Common myeloid progenitor, CD34-positive (primary cell): ENCODE measurements at regions not wholly inside any gene's neighbourhood (a gene's known extent, or its start where the extent isn't known, plus 50 kb on each side); places are given as distances from the start of the nearest gene placed in this dataset.
"Not testable (repeated sequence)": the region's sequence is repeated elsewhere in the genome, so short reads cannot be mapped to it uniquely, and the experiment has no call there.

Source experiments
- CTCF ChIA-PET: fragments of 350-600 bp; sonication (Branson Sonifier 250); formaldehyde crosslinking; loops from one replicate; lab custom pipeline; 2021; ENCODE audit warnings: antibody characterized with exemption; lab: Charles Lee
- POLR2A ChIA-PET: fragments of 350-600 bp; sonication (Branson Sonifier 250); formaldehyde crosslinking; loops from one replicate; lab custom pipeline; 2021; ENCODE audit warnings: antibody characterized with exemption; lab: Charles Lee
- DNase-seq, 3 donors: peaks; one replicate each; pipeline versions ENCODE4 v3.0.0 to v3.0.0-alpha.2; 2013
- H3K27ac ChIP-seq, 2 experiments: 1 replicate in 1 of 2; 2 replicates in 1 of 2; pipeline ENCODE4 v1.7.0; 2013; ENCODE audit warnings: inconsistent platforms in 2 of 2, low read length in 2 of 2, mild to moderate bottlenecking in 2 of 2, low read depth in 1 of 2, moderate library complexity in 1 of 2; ENCODE audit not compliant: severe bottlenecking in 2 of 2, insufficient read depth in 1 of 2, poor library complexity in 1 of 2
- H3K27me3 ChIP-seq, 5 experiments: replicated peaks in 2 of 5; 1 replicate in 3 of 5; 2 replicates in 2 of 5; pipeline versions ENCODE4 v1.6.1 to v1.7.0; 2013; ENCODE audit warnings: low read length in 4 of 5, mild to moderate bottlenecking in 2 of 5, moderate library complexity in 2 of 5, inconsistent platforms in 1 of 5; ENCODE audit not compliant: insufficient read depth in 5 of 5, control insufficient read depth in 4 of 5
- H3K36me3 ChIP-seq, 4 experiments: 1 replicate in 2 of 4; 2 replicates in 2 of 4; pipeline versions ENCODE4 v1.6.1 to v1.7.0; 2013; ENCODE audit warnings: low read length in 3 of 4, control low read depth in 1 of 4, mild to moderate bottlenecking in 1 of 4; ENCODE audit not compliant: control insufficient read depth in 4 of 4, insufficient read depth in 4 of 4
- H3K4me1 ChIP-seq, 4 experiments: 1 replicate in 3 of 4; 2 replicates in 1 of 4; pipeline versions ENCODE4 v1.6.1 to v1.7.1; 2013; ENCODE audit warnings: low read length in 3 of 4, mild to moderate bottlenecking in 3 of 4, control low read depth in 1 of 4, inconsistent platforms in 1 of 4, moderate library complexity in 1 of 4; ENCODE audit not compliant: control insufficient read depth in 4 of 4, insufficient read depth in 4 of 4; ENCODE audit errors: control extremely low read depth in 1 of 4
- H3K4me3 ChIP-seq, 7 experiments: 1 replicate in 4 of 7; 2 replicates in 3 of 7; pipeline versions ENCODE4 v1.5.1 to v1.7.0; 2013; ENCODE audit warnings: mild to moderate bottlenecking in 7 of 7, low read length in 6 of 7, moderate library complexity in 6 of 7, inconsistent platforms in 2 of 7, low read depth in 2 of 7, control low read depth in 1 of 7; ENCODE audit not compliant: insufficient read depth in 4 of 7, control insufficient read depth in 1 of 7; ENCODE audit errors: extremely low read depth in 1 of 7
- H3K9me3 ChIP-seq, 5 experiments: 1 replicate in 4 of 5; 2 replicates in 1 of 5; pipeline versions ENCODE4 v1.6.1 to v1.7.1; 2013; ENCODE audit warnings: low read length in 4 of 5, mild to moderate bottlenecking in 2 of 5, inconsistent platforms in 1 of 5, low read depth in 1 of 5, moderate library complexity in 1 of 5; ENCODE audit not compliant: control insufficient read depth in 4 of 5, insufficient read depth in 2 of 5; ENCODE audit errors: control extremely low read depth in 1 of 5
- WGBS: methylation state at CpG from one replicate; pipeline ENCODE4 v1.1.5; 2013; ENCODE audit not compliant: insufficient coverage; 5-methylcytosine and 5-hydroxymethylcytosine counted together

GRCh38 chr20:47883940-47884339, 98.7 kb upstream of the SULF2 start:
- H3K27ac ChIP-seq, H3K27me3 ChIP-seq, H3K4me3 ChIP-seq, H3K9me3 ChIP-seq, H3K36me3 ChIP-seq, DNase-seq, H3K4me1 ChIP-seq: not testable (repeated sequence)
- ChIA-PET CTCF (interaction anchor here (1.4 kb wide), 1 partner anchor 11 kb away, joined by 4 read pairs; no protein-coding TSS in a partner anchor), POLR2A (interaction anchor here (0.9 kb wide), 1 partner anchor 20 kb away, joined by 6 read pairs; no protein-coding TSS in a partner anchor)
- WGBS, result 100% methylated on average over 1 of the region's 1 CpG

DNA sequence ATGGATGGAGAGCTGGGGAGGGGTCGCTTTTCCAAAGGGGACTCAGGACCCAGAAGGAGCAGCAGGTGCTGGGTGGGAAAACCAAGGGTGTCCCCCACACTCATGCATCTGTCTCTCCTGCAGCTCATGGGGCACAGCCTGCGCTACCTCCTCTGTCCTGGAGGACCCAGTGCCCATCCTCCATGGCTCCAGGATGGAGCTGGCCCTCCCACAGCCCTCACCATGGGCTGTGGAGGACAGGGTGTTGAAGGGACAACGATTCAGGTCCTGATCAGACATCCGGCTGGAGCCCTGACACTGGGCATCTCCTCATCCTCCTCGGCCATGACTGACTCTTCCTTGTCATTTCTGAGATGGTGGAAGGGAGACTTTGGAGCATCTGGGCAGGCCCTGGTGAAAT, 97.9 kb upstream of the SULF2 start:
- Histone ChIP-seq H3K27ac (no peak overlapping the region), H3K4me1 (no peaks in the 10 kb centered on the region), H3K36me3 (no peaks in the 10 kb centered on the region), H3K4me3 (no peak overlapping the region), H3K27me3 (peaks cover 0 to 2% (median 0%) of the 10 kb centered on the region in 5 experiments), H3K9me3 (peaks cover 0 to 2% (median 0%) of the 10 kb centered on the region in 5 experiments)
- CTCF ChIA-PET, result interaction anchor here (1.4 kb wide), 1 partner anchor 12 kb away, joined by 4 read pairs; no protein-coding TSS in a partner anchor
- POLR2A ChIA-PET, result no interaction called here
- no CpG with 5 or more reads among the region's 5 CpGs for WGBS
- DNase-seq, result no peak

- H3K36me3 ChIP-seq, result no peaks in the 10 kb centered on the region
- no peak overlapping the region for H3K4me3 ChIP-seq
- H3K27ac ChIP-seq, result no peak overlapping the region
- no peak for DNase-seq
- ChIA-PET CTCF (no interaction called here), POLR2A (no interaction called here)
- H3K27me3 ChIP-seq, result no peaks in the 10 kb centered on the region
- 99% methylated on average over 12 of the region's 15 CpGs for WGBS
- peaks cover 0 to 2% (median 0%) of the 10 kb centered on the region in 5 experiments for H3K9me3 ChIP-seq
- peaks cover 0 to 4% (median 0%) of the 10 kb centered on the region in 4 experiments for H3K4me1 ChIP-seq
Observed at GRCh38 chr20:47879771-47880170, 94.5 kb upstream of the SULF2 start.

- H3K4me1 ChIP-seq, result peaks cover 0 to 4% (median 0%) of the 10 kb centered on the region in 4 experiments
- no peak overlapping the region for H3K27ac ChIP-seq
- POLR2A ChIA-PET, result no interaction called here
- H3K27me3 ChIP-seq, result no peaks in the 10 kb centered on the region
- 97% methylated on average over 5 of the region's 6 CpGs for WGBS
- CTCF ChIA-PET, result no interaction called here
- H3K9me3 ChIP-seq, result peaks cover 0 to 2% (median 0%) of the 10 kb centered on the region in 5 experiments
- H3K36me3 ChIP-seq, result no peaks in the 10 kb centered on the region
- no peak overlapping the region for H3K4me3 ChIP-seq
- no peak for DNase-seq
Observed at GRCh38 chr20:47878601-47879027, 93.3 kb upstream of the SULF2 start.

DNA sequence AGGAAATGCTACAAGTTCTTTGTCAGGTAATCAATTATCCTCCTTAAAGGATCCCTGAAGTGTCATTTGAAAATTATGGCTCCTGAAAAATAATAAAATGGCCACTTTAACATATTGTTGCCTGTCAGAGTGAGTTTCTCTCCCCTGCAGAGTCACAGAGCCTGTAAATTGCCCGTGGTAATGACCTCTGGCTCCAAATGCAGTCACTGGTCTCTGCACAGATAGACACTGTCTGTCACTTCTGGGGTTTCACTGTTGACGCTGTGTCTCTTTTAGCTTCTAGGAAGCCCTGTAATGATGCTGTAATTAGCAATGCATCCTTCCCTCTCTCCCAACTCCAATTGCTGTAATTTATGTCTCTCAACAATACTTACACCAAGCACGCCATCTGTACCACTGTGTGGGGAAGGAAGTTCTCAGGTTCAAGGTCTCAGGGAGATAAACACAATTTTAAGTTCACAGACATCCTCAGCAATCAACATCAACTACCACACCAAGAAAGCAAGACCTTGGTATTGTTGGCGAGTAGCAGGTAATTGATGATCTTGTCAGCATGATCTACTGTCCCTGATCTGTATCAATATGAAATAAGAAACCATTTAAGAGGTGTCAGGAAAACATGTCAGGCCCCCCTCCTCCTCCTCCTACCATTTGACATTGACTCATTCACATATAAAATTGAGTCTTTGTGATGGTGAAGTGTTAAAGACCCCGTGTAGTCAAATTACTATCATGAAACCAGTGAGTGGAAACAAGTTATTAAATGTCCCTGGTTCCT, 91.2 kb upstream of the SULF2 start:
- ChIA-PET POLR2A (no interaction called here), CTCF (no interaction called here)
- Histone ChIP-seq H3K27ac (no peak overlapping the region), H3K4me3 (no peak overlapping the region), H3K4me1 (peaks cover 0 to 4% (median 0%) of the 10 kb centered on the region in 4 experiments), H3K9me3 (peaks cover 0 to 2% (median 0%) of the 10 kb centered on the region in 5 experiments), H3K27me3 (no peaks in the 10 kb centered on the region), H3K36me3 (no peaks in the 10 kb centered on the region)
- WGBS, result 6% methylated on average over 2 of the region's 5 CpGs
- peak in 2 of 3 donors; percentile 4 to 15 for DNase-seq

DNA sequence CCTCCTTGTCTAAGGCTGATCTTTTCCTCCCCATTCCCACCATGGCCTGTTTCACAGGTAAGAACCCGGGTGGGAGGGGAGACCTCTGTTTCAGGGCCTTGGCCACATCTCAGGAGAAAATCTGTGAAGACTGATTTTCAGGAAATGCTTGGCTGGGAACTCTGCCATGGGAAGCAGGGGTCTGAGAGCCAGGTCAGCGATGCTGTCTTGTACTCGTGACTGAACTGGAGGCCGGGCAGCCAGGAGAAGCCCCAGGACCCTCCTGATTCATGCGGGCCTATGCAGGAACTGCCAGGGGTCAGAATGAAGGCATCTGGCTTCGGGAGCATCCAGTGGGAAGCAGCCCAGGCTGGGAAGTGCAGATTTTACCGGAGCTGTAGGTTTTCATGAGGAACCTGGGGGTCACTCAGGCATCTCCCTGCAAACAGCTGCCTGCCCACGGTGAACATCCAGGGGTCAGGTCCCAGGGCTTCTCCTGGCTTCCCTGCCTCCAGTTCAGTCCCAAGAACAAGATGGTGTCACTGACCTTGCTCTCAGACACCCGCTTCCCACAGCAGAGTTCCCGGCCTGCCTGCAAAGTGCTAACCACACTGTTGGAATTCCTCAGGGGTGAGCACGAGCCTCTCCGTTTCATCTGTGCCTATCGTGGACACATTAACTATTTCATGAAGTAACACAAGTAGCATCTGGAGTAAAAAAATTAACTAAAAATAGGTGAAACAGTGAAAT, 90.2 kb upstream of the SULF2 start:
- CTCF ChIA-PET, result no interaction called here
- Histone ChIP-seq H3K27me3 (no peaks in the 10 kb centered on the region), H3K4me3 (no peak overlapping the region), H3K9me3 (peaks cover 0 to 2% (median 0%) of the 10 kb centered on the region in 5 experiments), H3K4me1 (peaks cover 0 to 4% (median 0%) of the 10 kb centered on the region in 4 experiments), H3K36me3 (no peaks in the 10 kb centered on the region), H3K27ac (no peak overlapping the region)
- DNase-seq, result no peak
- WGBS, result 95% methylated on average over 10 of the region's 13 CpGs
- POLR2A ChIA-PET, result no interaction called here

DNA sequence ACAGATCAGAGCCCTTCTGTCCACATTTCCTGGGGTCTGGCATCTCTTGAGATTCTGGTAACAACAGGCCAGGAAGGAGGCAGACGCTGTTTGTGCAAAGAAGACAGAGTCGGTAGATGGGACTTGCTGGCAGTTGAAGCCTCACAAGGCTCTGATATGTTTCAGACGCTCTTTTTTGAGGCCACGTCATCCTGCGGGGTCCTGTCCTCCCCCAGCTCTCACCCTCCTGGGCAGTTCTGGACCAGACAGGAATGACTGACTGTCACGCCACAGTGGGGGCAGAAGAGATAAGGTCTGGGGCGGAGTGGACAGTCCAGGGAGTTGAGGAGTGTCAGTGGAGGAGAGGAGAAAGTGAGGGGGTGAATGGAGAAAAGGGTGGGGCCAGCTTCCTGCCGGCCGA, 87.1 kb upstream of the SULF2 start:
- H3K4me1 ChIP-seq, result peaks cover 0 to 4% (median 0%) of the 10 kb centered on the region in 4 experiments
- H3K27me3 ChIP-seq, result peaks cover 0 to 1% (median 0%) of the 10 kb centered on the region in 5 experiments
- H3K9me3 ChIP-seq, result no peaks in the 10 kb centered on the region
- WGBS, result 91% methylated on average over 7 of the region's 9 CpGs
- DNase-seq, result no peak
- ChIA-PET CTCF (no interaction called here), POLR2A (no interaction called here)
- no peak overlapping the region for H3K27ac ChIP-seq
- no peak overlapping the region for H3K4me3 ChIP-seq
- H3K36me3 ChIP-seq, result no peaks in the 10 kb centered on the region
